A673 (cell line): ENCODE measurements at regions not wholly inside any gene's neighbourhood (a gene's known extent, or its start where the extent isn't known, plus 50 kb on each side); places are given as distances from the start of the nearest gene placed in this dataset.

Source experiments
- BruUV-seq: library from RNA; stranded (reverse); fragments of 400-500 nt; replicated peaks from 2 replicates; lab custom pipeline; 2021; lab: Mats Ljungman, UMichigan
- CTCF ChIA-PET: fragments of 300-600 bp; sonication (Branson Sonifier 250); formaldehyde crosslinking; loops from one replicate; lab custom pipeline; 2022; ENCODE audit warnings: antibody characterized with exemption; lab: Charles Lee
- POLR2A ChIA-PET: fragments of 300-600 bp; sonication (Branson Sonifier 250); formaldehyde crosslinking; loops from one replicate; lab custom pipeline; 2022; ENCODE audit warnings: antibody characterized with exemption; ENCODE audit not compliant: low non-redundant PET; lab: Charles Lee
- DNase-seq: peaks from one replicate; pipeline ENCODE4 v3.0.0-alpha.2; 2015; ENCODE audit warnings: low spot score
- H3K27ac ChIP-seq: fragments of 200-600 bp; sonication (generic); 2 replicates; pipeline ENCODE4 v1.5.1; 2016; ENCODE audit warnings: mixed run types, low read depth, mild to moderate bottlenecking, mixed read lengths, antibody characterized with exemption, low read length; ENCODE audit not compliant: poor library complexity, severe bottlenecking
- H3K27me3 ChIP-seq: fragments of 200-600 bp; sonication (generic); replicated peaks from 2 replicates; pipeline ENCODE4 v1.6.1; 2017; ENCODE audit warnings: mixed run types, low read depth, mild to moderate bottlenecking, mixed read lengths, antibody characterized with exemption, low read length; ENCODE audit not compliant: insufficient read depth, poor library complexity
- H3K36me3 ChIP-seq: fragments of 200-600 bp; sonication (generic); 2 replicates; pipeline ENCODE4 v1.6.1; 2016; ENCODE audit warnings: mixed run types, mild to moderate bottlenecking, mixed read lengths, antibody characterized with exemption, low read length; ENCODE audit not compliant: insufficient read depth, poor library complexity, severe bottlenecking
- H3K4me1 ChIP-seq: fragments of 200-600 bp; sonication (generic); 2 replicates; pipeline ENCODE4 v1.6.1; 2017; ENCODE audit warnings: mixed run types, mild to moderate bottlenecking, mixed read lengths, antibody characterized with exemption, low read length; ENCODE audit not compliant: insufficient read depth, poor library complexity, severe bottlenecking
- H3K4me3 ChIP-seq: fragments of 200-600 bp; sonication (generic); 2 replicates; pipeline ENCODE4 v1.5.1; 2016; ENCODE audit warnings: low read depth, mixed run types, mild to moderate bottlenecking, mixed read lengths, low read length; ENCODE audit not compliant: poor library complexity, severe bottlenecking
- H3K9me3 ChIP-seq: fragments of 200-600 bp; sonication (generic); 2 replicates; pipeline ENCODE4 v1.6.1; 2016; ENCODE audit warnings: mixed run types, low read depth, mild to moderate bottlenecking, mixed read lengths, antibody characterized with exemption, low read length; ENCODE audit not compliant: poor library complexity, severe bottlenecking
- CTCF ChIP-seq: fragments of 300-800, 200-600 bp; sonication (generic); conservative IDR thresholded peaks from 2 replicates; pipeline ENCODE4 v1.5.1; 2017; ENCODE audit warnings: low read depth, mild to moderate bottlenecking, antibody characterized with exemption, low read length, moderate library complexity, mixed read lengths
- EZH2 ChIP-seq: fragments of 200-600 bp; sonication (generic); IDR thresholded peaks from 2 replicates; pipeline ENCODE4 v1.6.1; 2017; ENCODE audit warnings: borderline replicate concordance, low read depth, mild to moderate bottlenecking, mixed read lengths, antibody characterized with exemption, low read length; ENCODE audit not compliant: poor library complexity, severe bottlenecking
- intact Hi-C: fragments of 100-400 bp; cut with micrococcal nuclease; formaldehyde crosslinking; loops from one replicate; pipeline ENCODE4 v1.10.0; 2022; ENCODE audit not compliant: unreplicated experiment

DNA sequence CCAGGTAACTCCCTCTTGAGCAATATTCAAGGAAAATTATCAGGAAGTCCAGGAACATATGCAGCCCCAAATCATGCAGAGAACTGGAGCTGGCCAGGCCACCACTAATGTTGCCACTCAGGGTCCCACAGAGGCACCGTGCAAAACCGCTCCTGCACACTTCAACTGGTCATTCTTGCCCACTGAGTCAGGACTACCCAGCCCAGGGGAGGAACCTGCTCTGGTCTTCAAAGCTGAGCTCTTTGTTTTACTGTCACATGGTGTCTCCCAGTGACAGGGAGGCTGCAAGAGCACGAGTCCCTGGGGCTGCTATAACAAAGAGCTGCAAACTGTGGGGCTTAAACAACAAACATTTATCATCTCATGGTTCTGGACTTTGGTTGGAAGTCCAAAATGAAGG lies 336.0 kb upstream of the PRDM1 start:
- intact Hi-C loops: no loop called here
- DNase-seq: no peak
- H3K4me1 ChIP-seq: no peaks in the 10 kb centered on the region
- ChIA-PET CTCF (no interaction called here), POLR2A (no interaction called here)
- no peaks in the 10 kb centered on the region for H3K9me3 ChIP-seq
- no peaks in the 10 kb centered on the region for H3K27me3 ChIP-seq
- H3K27ac ChIP-seq: no peak overlapping the region
- no peak for TF ChIP-seq EZH2
- H3K36me3 ChIP-seq: no peaks in the 10 kb centered on the region
- BruUV-seq: no TSS peak
- no peak overlapping the region for H3K4me3 ChIP-seq

DNA sequence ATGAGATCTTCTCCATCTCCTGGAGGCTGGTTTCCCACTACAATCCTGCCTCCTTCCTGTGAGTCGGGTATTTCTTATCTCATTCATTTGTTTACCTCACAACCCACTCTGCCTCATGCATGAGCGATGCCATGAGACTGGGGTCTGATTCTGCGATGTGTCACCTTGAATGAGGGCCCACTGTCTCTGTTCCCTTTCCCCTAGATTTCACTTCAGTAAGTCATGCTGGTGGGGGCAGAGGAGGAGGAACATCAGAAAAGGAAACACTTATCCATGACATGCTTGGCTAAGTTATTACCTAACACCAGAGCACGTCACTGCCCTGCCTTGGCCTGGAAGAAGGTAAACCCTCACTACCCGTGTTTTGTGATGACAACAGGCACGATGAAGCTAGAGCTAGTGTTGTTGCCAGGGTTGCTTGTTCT lies 337.4 kb upstream of the PRDM1 start:
- DNase-seq: no peak
- Histone ChIP-seq H3K27ac (no peak overlapping the region), H3K9me3 (no peaks in the 10 kb centered on the region), H3K36me3 (no peaks in the 10 kb centered on the region), H3K27me3 (peaks cover 4% of the 10 kb centered on the region), H3K4me3 (no peak overlapping the region), H3K4me1 (no peaks in the 10 kb centered on the region)
- TF ChIP-seq CTCF (no peak), EZH2 (no peak)
- ChIA-PET CTCF (no interaction called here), POLR2A (no interaction called here)
- BruUV-seq: no TSS peak
- intact Hi-C loops: loop anchor here (5.0 kb wide), 1 partner anchor 554 kb away; no protein-coding TSS in a partner anchor

GRCh38 chr6:105747823-105748405 lies 338.2 kb upstream of the PRDM1 start:
- Histone ChIP-seq H3K4me1 (no peaks in the 10 kb centered on the region), H3K36me3 (no peaks in the 10 kb centered on the region), H3K9me3 (no peaks in the 10 kb centered on the region), H3K4me3 (no peak overlapping the region), H3K27me3 (peaks cover 4% of the 10 kb centered on the region), H3K27ac (no peak overlapping the region)
- CTCF ChIA-PET: no interaction called here
- TF ChIP-seq EZH2: no peak
- TF ChIP-seq CTCF: no peak
- DNase-seq: no peak
- no TSS peak for BruUV-seq
- intact Hi-C loops: loop anchor here (5.0 kb wide), 1 partner anchor 554 kb away; no protein-coding TSS in a partner anchor
- POLR2A ChIA-PET: no interaction called here

GRCh38 chr6:105746509-105746908 lies 339.6 kb upstream of the PRDM1 start:
- intact Hi-C loops: loop anchor here (5.0 kb wide), 1 partner anchor 556 kb away; no protein-coding TSS in a partner anchor
- H3K9me3 ChIP-seq: no peaks in the 10 kb centered on the region
- CTCF ChIA-PET: no interaction called here
- no peak overlapping the region for H3K4me3 ChIP-seq
- POLR2A ChIA-PET: no interaction called here
- H3K27ac ChIP-seq: no peak overlapping the region
- H3K36me3 ChIP-seq: no peaks in the 10 kb centered on the region
- no TSS peak for BruUV-seq
- H3K4me1 ChIP-seq: no peaks in the 10 kb centered on the region
- DNase-seq: no peak
- TF ChIP-seq CTCF: no peak
- TF ChIP-seq EZH2: no peak
- peaks cover 4% of the 10 kb centered on the region for H3K27me3 ChIP-seq
